ENCODE measurements at regions not wholly inside any gene's neighbourhood (a gene's known extent, or its start where the extent isn't known, plus 50 kb on each side); places are given as distances from the start of the nearest gene placed in this dataset.

DNA sequence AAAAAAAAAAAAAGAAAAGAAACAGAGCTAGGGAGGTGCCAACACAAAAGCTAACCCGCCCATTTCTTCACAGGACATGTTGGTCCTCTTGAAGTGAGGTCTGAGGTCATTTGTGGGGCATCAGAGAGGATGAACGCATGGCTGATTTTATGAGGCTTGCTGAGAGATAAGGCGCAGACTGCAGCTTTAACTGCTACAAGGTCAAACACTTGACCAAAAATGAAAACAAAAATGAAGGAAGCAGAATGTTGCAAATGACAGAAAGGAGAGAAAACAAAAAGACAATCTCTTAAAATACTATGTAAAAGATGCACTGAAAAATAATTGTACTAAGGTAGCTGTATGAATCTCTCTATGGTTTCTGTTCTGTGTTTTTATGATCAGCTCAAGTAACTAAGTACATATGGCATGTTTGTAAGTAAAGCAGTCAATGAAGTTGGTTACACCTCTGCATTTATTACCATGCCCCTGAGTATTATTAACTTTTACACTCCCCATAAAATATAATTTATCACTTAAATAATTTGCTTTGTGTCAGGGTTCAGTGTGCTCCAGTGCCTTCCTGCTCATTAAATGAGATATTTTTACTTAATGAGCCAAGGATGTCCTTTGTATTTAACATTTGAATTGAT lies 249.1 kb upstream of the NR5A2 start (continued):
- TF ChIP-seq, protein P1, sequence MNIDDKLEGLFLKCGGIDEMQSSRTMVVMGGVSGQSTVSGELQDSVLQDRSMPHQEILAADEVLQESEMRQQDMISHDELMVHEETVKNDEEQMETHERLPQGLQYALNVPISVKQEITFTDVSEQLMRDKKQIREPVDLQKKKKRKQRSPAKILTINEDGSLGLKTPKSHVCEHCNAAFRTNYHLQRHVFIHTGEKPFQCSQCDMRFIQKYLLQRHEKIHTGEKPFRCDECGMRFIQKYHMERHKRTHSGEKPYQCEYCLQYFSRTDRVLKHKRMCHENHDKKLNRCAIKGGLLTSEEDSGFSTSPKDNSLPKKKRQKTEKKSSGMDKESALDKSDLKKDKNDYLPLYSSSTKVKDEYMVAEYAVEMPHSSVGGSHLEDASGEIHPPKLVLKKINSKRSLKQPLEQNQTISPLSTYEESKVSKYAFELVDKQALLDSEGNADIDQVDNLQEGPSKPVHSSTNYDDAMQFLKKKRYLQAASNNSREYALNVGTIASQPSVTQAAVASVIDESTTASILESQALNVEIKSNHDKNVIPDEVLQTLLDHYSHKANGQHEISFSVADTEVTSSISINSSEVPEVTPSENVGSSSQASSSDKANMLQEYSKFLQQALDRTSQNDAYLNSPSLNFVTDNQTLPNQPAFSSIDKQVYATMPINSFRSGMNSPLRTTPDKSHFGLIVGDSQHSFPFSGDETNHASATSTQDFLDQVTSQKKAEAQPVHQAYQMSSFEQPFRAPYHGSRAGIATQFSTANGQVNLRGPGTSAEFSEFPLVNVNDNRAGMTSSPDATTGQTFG (tag by site-specific recombination; IDR thresholded peaks at IDR 0.05; ENCODE audit: borderline replicate concordance) = no peak
- no peak for TF ChIP-seq ZNF37A (tag by site-specific recombination; IDR thresholded peaks at IDR 0.05)
- no peak for TF ChIP-seq ZNF140 (tag by site-specific recombination; IDR thresholded peaks at IDR 0.05)
- TF ChIP-seq, protein P2, sequence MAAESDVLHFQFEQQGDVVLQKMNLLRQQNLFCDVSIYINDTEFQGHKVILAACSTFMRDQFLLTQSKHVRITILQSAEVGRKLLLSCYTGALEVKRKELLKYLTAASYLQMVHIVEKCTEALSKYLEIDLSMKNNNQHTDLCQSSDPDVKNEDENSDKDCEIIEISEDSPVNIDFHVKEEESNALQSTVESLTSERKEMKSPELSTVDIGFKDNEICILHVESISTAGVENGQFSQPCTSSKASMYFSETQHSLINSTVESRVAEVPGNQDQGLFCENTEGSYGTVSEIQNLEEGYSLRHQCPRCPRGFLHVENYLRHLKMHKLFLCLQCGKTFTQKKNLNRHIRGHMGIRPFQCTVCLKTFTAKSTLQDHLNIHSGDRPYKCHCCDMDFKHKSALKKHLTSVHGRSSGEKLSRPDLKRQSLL (tag by site-specific recombination; IDR thresholded peaks at IDR 0.05) = no peak
- no peak for TF ChIP-seq ZNF214 (tag by site-specific recombination; IDR thresholded peaks at IDR 0.05; ENCODE audit: borderline replicate concordance)
- TF ChIP-seq ZNF175 (tag by site-specific recombination; IDR thresholded peaks at IDR 0.05) = no peak
- TF ChIP-seq, protein P3, sequence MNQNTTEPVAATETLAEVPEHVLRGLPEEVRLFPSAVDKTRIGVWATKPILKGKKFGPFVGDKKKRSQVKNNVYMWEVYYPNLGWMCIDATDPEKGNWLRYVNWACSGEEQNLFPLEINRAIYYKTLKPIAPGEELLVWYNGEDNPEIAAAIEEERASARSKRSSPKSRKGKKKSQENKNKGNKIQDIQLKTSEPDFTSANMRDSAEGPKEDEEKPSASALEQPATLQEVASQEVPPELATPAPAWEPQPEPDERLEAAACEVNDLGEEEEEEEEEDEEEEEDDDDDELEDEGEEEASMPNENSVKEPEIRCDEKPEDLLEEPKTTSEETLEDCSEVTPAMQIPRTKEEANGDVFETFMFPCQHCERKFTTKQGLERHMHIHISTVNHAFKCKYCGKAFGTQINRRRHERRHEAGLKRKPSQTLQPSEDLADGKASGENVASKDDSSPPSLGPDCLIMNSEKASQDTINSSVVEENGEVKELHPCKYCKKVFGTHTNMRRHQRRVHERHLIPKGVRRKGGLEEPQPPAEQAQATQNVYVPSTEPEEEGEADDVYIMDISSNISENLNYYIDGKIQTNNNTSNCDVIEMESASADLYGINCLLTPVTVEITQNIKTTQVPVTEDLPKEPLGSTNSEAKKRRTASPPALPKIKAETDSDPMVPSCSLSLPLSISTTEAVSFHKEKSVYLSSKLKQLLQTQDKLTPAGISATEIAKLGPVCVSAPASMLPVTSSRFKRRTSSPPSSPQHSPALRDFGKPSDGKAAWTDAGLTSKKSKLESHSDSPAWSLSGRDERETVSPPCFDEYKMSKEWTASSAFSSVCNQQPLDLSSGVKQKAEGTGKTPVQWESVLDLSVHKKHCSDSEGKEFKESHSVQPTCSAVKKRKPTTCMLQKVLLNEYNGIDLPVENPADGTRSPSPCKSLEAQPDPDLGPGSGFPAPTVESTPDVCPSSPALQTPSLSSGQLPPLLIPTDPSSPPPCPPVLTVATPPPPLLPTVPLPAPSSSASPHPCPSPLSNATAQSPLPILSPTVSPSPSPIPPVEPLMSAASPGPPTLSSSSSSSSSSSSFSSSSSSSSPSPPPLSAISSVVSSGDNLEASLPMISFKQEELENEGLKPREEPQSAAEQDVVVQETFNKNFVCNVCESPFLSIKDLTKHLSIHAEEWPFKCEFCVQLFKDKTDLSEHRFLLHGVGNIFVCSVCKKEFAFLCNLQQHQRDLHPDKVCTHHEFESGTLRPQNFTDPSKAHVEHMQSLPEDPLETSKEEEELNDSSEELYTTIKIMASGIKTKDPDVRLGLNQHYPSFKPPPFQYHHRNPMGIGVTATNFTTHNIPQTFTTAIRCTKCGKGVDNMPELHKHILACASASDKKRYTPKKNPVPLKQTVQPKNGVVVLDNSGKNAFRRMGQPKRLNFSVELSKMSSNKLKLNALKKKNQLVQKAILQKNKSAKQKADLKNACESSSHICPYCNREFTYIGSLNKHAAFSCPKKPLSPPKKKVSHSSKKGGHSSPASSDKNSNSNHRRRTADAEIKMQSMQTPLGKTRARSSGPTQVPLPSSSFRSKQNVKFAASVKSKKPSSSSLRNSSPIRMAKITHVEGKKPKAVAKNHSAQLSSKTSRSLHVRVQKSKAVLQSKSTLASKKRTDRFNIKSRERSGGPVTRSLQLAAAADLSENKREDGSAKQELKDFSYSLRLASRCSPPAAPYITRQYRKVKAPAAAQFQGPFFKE (tag by site-specific recombination; IDR thresholded peaks at IDR 0.05; ENCODE audit: borderline replicate concordance) = no peak
- no peak for TF ChIP-seq ZNF169 (tag by site-specific recombination; IDR thresholded peaks at IDR 0.05)
- TF ChIP-seq ZNF777 (tag by site-specific recombination; IDR thresholded peaks at IDR 0.05; ENCODE audit: borderline replicate concordance) = no peak
- TF ChIP-seq ZNF423 (tag by site-specific recombination; IDR thresholded peaks at IDR 0.05) = no peak
- TF ChIP-seq ZNF555 (tag by site-specific recombination; conservative IDR thresholded peaks at IDR 0.05) = no peak
- TF ChIP-seq, protein P4, sequence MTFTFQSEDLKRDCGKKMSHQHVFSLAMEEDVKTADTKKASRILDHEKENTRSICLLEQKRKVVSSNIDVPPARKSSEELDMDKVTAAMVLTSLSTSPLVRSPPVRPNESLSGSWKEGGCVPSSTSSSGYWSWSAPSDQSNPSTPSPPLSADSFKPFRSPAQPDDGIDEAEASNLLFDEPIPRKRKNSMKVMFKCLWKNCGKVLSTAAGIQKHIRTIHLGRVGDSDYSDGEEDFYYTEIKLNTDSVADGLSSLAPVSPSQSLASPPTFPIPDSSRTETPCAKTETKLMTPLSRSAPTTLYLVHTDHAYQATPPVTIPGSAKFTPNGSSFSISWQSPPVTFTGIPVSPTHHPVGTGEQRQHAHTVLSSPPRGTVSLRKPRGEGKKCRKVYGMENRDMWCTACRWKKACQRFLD (tag by site-specific recombination; IDR thresholded peaks at IDR 0.05) = no peak
- no peak for TF ChIP-seq ZNF248 (tag by site-specific recombination; IDR thresholded peaks at IDR 0.05)
- no peak for TF ChIP-seq ZFP3 (tag by site-specific recombination; IDR thresholded peaks at IDR 0.05; ENCODE audit: low read depth)
- TF ChIP-seq, protein P5, sequence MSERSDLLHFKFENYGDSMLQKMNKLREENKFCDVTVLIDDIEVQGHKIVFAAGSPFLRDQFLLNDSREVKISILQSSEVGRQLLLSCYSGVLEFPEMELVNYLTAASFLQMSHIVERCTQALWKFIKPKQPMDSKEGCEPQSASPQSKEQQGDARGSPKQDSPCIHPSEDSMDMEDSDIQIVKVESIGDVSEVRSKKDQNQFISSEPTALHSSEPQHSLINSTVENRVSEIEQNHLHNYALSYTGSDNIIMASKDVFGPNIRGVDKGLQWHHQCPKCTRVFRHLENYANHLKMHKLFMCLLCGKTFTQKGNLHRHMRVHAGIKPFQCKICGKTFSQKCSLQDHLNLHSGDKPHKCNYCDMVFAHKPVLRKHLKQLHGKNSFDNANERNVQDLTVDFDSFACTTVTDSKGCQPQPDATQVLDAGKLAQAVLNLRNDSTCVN (tag by site-specific recombination; optimal IDR thresholded peaks at IDR 0.05) = no peak
- peak; percentile 77 for TF ChIP-seq SCRT1 (tag by site-specific recombination; IDR thresholded peaks at IDR 0.05; ENCODE audit: borderline replicate concordance)
- TF ChIP-seq ZNF184 (tag by site-specific recombination; IDR thresholded peaks at IDR 0.05) = no peak
- TF ChIP-seq ZBTB7A (tag by site-specific recombination; IDR thresholded peaks at IDR 0.05; ENCODE audit: low read depth) = no peak
- no peak for TF ChIP-seq ZNF292 (tag by site-specific recombination; IDR thresholded peaks at IDR 0.05; ENCODE audit: borderline replicate concordance, low read depth)
- TF ChIP-seq MZF1 (tag by site-specific recombination; IDR thresholded peaks at IDR 0.05; ENCODE audit: borderline replicate concordance) = no peak
- peak; percentile 88 for TF ChIP-seq ZXDB (tag by site-specific recombination; IDR thresholded peaks at IDR 0.05)
- TF ChIP-seq, protein P6, sequence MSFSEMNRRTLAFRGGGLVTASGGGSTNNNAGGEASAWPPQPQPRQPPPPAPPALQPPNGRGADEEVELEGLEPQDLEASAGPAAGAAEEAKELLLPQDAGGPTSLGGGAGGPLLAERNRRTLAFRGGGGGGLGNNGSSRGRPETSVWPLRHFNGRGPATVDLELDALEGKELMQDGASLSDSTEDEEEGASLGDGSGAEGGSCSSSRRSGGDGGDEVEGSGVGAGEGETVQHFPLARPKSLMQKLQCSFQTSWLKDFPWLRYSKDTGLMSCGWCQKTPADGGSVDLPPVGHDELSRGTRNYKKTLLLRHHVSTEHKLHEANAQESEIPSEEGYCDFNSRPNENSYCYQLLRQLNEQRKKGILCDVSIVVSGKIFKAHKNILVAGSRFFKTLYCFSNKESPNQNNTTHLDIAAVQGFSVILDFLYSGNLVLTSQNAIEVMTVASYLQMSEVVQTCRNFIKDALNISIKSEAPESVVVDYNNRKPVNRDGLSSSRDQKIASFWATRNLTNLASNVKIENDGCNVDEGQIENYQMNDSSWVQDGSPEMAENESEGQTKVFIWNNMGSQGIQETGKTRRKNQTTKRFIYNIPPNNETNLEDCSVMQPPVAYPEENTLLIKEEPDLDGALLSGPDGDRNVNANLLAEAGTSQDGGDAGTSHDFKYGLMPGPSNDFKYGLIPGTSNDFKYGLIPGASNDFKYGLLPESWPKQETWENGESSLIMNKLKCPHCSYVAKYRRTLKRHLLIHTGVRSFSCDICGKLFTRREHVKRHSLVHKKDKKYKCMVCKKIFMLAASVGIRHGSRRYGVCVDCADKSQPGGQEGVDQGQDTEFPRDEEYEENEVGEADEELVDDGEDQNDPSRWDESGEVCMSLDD (tag by site-specific recombination; IDR thresholded peaks at IDR 0.05) = no peak
- TF ChIP-seq TCF7L2 (IDR thresholded peaks at IDR 0.05; ENCODE audit: borderline replicate concordance, low read depth, low read length) = peak; percentile 71
- peak; percentile 53; the same call in 1 of the 2 replicates for TF ChIP-seq SP3 (tag by site-specific recombination; IDR thresholded peaks at IDR 0.05)
- no peak for TF ChIP-seq ZNF391 (tag by site-specific recombination; IDR thresholded peaks at IDR 0.05; ENCODE audit: borderline replicate concordance, low read depth)

Data from HEK293 (cell line).